Fibroblast of the aortic adventitia (primary cell): ENCODE measurements at regions not wholly inside any gene's neighbourhood (a gene's known extent, or its start where the extent isn't known, plus 50 kb on each side); places are given as distances from the start of the nearest gene placed in this dataset.
A peak's percentile ranks its signal among the peaks of the same experiment; 100 is the strongest.

Experiments
- DNase-seq: peaks from one replicate; pipeline ENCODE4 v3.0.0-alpha.2; 2010; ENCODE audit warnings: low read depth
- H3K4me3 ChIP-seq: 2 replicates; pipeline ENCODE4 v1.5.1; 2011; ENCODE audit warnings: low read depth, mild to moderate bottlenecking, control low read depth, low read length, moderate library complexity
- TF ChIP-seq, protein P1 (sequence below): IDR thresholded peaks from 2 replicates; pipeline ENCODE4 v1.5.1; 2011; ENCODE audit warnings: mild to moderate bottlenecking, low read length, control low read depth, inconsistent platforms; ENCODE audit not compliant: insufficient read depth

DNA sequence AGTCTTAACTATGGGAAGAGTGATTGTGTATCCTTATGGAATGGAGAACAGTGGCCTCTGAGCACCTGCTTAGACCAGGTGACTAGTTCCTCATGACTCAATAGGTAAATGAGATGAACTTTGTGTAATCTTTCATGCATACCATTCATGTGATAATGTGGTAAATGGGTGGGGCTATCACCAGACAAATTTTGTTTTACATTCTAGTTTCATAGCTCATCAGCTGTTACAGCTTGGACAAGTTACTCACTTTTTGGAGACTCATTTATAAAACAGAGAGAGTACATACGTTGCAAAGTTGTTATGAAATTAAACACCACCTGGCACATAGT, 103.7 kb upstream of the TGFBR2 start:
- no peak overlapping the region for H3K4me3 ChIP-seq
- peak; percentile 55 for DNase-seq
- TF ChIP-seq, protein P1, sequence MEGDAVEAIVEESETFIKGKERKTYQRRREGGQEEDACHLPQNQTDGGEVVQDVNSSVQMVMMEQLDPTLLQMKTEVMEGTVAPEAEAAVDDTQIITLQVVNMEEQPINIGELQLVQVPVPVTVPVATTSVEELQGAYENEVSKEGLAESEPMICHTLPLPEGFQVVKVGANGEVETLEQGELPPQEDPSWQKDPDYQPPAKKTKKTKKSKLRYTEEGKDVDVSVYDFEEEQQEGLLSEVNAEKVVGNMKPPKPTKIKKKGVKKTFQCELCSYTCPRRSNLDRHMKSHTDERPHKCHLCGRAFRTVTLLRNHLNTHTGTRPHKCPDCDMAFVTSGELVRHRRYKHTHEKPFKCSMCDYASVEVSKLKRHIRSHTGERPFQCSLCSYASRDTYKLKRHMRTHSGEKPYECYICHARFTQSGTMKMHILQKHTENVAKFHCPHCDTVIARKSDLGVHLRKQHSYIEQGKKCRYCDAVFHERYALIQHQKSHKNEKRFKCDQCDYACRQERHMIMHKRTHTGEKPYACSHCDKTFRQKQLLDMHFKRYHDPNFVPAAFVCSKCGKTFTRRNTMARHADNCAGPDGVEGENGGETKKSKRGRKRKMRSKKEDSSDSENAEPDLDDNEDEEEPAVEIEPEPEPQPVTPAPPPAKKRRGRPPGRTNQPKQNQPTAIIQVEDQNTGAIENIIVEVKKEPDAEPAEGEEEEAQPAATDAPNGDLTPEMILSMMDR, result no peak

DNA sequence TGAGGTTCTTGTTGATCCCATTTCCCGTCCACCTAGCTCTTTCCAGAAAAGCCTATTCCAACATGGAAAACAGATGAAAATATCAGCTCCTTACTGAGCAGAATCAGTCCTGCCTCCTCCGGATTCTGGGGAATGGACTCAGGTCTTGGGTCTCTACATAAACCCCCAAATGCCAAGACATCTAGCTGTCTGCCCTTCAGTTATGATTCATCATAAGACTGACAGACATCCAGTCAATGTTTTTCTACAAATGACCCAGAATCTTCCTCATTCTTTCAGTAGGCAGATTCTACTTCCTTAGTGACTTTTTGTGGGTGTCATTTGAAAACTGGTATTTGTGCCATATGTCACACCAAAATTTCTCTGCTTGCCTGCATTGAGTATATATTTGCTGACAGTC, 103.0 kb upstream of the TGFBR2 start:
- H3K4me3 ChIP-seq, result no peak overlapping the region
- TF ChIP-seq, protein P1, result no peak
- no peak for DNase-seq

DNA sequence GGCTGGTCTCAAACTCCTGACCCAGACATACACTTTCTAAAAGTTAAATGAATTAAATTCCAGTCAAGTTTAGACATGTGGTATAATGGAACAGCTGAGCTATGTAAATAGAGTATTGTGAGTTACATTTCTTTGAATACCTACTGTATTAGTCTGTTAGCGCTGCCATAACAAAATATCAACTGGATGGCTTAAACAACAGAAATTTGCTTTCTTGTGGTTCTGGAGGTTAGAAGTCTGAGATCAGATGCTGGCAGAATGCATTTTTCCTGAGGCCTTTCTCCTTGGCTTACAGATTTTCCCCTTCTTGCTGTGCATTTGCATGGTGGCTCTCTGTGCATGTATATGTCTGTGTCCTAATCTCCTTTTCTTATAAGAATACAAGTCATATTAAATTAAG, 101.5 kb upstream of the TGFBR2 start:
- DNase-seq, result no peak
- TF ChIP-seq, protein P1, result no peak
- no peak overlapping the region for H3K4me3 ChIP-seq

DNA sequence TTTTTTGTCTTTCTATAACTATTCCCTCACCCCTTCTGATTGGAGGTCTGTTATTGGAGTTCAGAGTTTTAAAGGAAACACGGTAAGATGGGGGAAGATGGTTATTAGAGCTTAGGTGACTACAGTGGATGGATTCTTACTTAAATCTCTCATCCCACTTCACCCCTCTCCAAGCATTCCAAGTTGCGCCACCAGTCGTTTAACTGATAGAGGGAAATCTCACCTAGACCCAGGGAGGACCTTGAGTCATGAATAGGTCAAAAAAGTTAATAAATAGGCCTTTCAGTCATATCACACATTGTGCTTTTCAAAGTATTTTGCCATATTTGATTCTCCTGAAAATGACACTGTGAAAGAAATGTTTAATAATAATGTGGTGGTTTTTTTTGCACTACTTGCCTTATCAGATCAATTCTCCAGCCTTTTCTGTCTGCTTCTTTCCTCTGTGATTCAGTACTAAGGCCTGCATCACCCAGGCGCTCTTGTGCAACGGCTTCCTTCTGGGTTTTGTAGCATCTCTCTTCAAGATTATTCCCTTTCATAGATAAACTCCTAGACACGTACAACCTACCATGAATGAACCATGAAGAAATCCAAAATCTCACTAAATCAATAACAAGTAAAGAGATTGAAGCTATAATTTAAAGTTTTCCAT, 100.4 kb upstream of the TGFBR2 start:
- no peak overlapping the region for H3K4me3 ChIP-seq
- DNase-seq, result peak; percentile 44
- TF ChIP-seq, protein P1, result no peak

DNA sequence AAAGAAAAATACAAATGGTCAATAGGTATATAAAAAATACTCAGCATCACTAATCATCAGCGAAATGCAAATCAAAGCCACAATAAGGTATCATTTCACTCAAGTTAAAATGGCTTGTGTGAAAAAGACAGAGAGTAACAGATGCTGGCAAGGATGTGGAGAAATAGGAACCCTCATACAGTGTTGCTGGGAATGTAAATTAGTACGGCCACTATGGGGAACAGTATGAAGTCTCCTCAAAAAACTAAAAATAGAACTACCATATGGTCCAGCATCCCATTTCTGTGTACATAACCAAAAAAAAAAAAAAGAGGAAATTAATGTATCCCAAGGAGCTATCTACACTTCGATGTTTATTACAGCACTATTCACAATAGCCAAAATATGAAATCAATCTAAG, 98.1 kb upstream of the TGFBR2 start:
- no peak overlapping the region for H3K4me3 ChIP-seq
- TF ChIP-seq, protein P1, result no peak
- DNase-seq, result no peak

DNA sequence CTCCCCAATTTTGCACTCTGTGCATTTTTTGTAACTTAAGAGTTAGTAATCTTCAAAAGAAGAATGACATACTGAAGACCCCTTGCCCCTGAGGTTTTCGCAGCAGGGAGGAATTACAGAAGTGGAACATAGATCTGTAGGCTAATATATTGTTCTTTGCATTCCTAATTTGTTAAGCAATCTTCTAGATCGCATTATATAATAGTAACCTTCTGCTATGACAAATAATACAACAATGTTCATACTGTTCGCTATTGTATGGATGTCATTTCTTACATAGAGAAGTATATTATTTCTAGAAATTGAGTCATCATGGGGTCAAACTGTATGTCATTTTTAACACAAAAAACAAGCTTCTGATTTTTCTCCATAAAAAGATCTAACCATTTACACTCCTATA, 95.8 kb upstream of the TGFBR2 start:
- no peak for DNase-seq
- H3K4me3 ChIP-seq, result no peak overlapping the region
- TF ChIP-seq, protein P1, result no peak
